ENCODE measurements at regions not wholly inside any gene's neighbourhood (a gene's known extent, or its start where the extent isn't known, plus 50 kb on each side); places are given as distances from the start of the nearest gene placed in this dataset.

- TF ChIP-seq, protein P1, sequence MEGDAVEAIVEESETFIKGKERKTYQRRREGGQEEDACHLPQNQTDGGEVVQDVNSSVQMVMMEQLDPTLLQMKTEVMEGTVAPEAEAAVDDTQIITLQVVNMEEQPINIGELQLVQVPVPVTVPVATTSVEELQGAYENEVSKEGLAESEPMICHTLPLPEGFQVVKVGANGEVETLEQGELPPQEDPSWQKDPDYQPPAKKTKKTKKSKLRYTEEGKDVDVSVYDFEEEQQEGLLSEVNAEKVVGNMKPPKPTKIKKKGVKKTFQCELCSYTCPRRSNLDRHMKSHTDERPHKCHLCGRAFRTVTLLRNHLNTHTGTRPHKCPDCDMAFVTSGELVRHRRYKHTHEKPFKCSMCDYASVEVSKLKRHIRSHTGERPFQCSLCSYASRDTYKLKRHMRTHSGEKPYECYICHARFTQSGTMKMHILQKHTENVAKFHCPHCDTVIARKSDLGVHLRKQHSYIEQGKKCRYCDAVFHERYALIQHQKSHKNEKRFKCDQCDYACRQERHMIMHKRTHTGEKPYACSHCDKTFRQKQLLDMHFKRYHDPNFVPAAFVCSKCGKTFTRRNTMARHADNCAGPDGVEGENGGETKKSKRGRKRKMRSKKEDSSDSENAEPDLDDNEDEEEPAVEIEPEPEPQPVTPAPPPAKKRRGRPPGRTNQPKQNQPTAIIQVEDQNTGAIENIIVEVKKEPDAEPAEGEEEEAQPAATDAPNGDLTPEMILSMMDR (IDR thresholded peaks at IDR 0.05), result no peak
- no peak for TF ChIP-seq POLR2A (IDR thresholded peaks at IDR 0.05)
Measured at GRCh38 chr1:105398909-105399308, 1649.2 kb downstream of the AMY1C start.

All from testis (tissue), 2 donors.